MCF 10A (cell line): ENCODE measurements at regions not wholly inside any gene's neighbourhood (a gene's known extent, or its start where the extent isn't known, plus 50 kb on each side); places are given as distances from the start of the nearest gene placed in this dataset.
"Not testable (repeated sequence)": the region's sequence is repeated elsewhere in the genome, so short reads cannot be mapped to it uniquely, and the experiment has no call there.

Source experiments
- BruUV-seq: library from RNA; stranded (reverse); fragments of 400-500 nt; replicated peaks from 2 replicates; lab custom pipeline; 2021; lab: Mats Ljungman, UMichigan
- CTCF ChIA-PET: fragments of 300-600 bp; sonication (Branson Sonifier 250); formaldehyde crosslinking; extraction: SDS; loops from one replicate; lab custom pipeline; 2021; ENCODE audit warnings: antibody characterized with exemption, inconsistent platforms; lab: Yijun Ruan, JAX
- POLR2A ChIA-PET: fragments of 300-600, 350-650 bp; sonication (Branson Sonifier 250); formaldehyde crosslinking; extraction: SDS; loops from one replicate; lab custom pipeline; 2020; ENCODE audit warnings: antibody characterized with exemption, inconsistent platforms; lab: Yijun Ruan, JAX
- DNase-seq: peaks from one replicate; pipeline ENCODE4 v3.0.0-alpha.2; 2018; ENCODE audit not compliant: unreplicated experiment
- H3K27ac Mint-ChIP-seq: one replicate; pipeline ENCODE4 v1.8.0; 2022; ENCODE audit warnings: mild to moderate bottlenecking, low read depth, mixed read lengths; ENCODE audit not compliant: unreplicated experiment
- H3K27me3 Mint-ChIP-seq: one replicate; pipeline ENCODE4 v1.8.0; 2022; ENCODE audit warnings: mixed read lengths; ENCODE audit not compliant: insufficient read depth, unreplicated experiment
- H3K36me3 Mint-ChIP-seq: one replicate; pipeline ENCODE4 v1.8.0; 2022; ENCODE audit warnings: mild to moderate bottlenecking, moderate library complexity, mixed read lengths; ENCODE audit not compliant: insufficient read depth, unreplicated experiment
- H3K4me1 Mint-ChIP-seq: one replicate; pipeline ENCODE4 v1.8.0; 2022; ENCODE audit warnings: mixed read lengths; ENCODE audit not compliant: insufficient read depth, unreplicated experiment
- H3K4me3 Mint-ChIP-seq: one replicate; pipeline ENCODE4 v1.8.0; 2022; ENCODE audit warnings: mild to moderate bottlenecking, moderate library complexity, mixed read lengths; ENCODE audit not compliant: unreplicated experiment
- H3K9me3 Mint-ChIP-seq: one replicate; pipeline ENCODE4 v1.8.0; 2022; ENCODE audit warnings: mixed read lengths; ENCODE audit not compliant: unreplicated experiment
- CTCF ChIP-seq: fragments of 200-600 bp; IDR thresholded peaks from one replicate; pipeline ENCODE4 v1.8.0; 2022; ENCODE audit warnings: antibody characterized with exemption, mild to moderate bottlenecking; ENCODE audit not compliant: unreplicated experiment
- intact Hi-C: fragments of 100-400 bp; cut with micrococcal nuclease; formaldehyde crosslinking; loops from 2 replicates; pipeline ENCODE4 v1.14.1; 2022

GRCh38 chr4:29756966-29757365 is 963.2 kb upstream of the PCDH7 start:
- Mint-ChIP-seq H3K36me3 (no peaks in the 10 kb centered on the region), H3K27ac (no peak overlapping the region), H3K4me3 (no peak overlapping the region), H3K4me1 (no peaks in the 10 kb centered on the region), H3K9me3 (no peaks in the 10 kb centered on the region), H3K27me3 (no peaks in the 10 kb centered on the region)
- no peak for TF ChIP-seq CTCF
- ChIA-PET POLR2A (no interaction called here), CTCF (no interaction called here)
- DNase-seq, result no peak
- no TSS peak for BruUV-seq
- intact Hi-C loops, result no loop called here

GRCh38 chr4:29762151-29762550 is 958.0 kb upstream of the PCDH7 start:
- Mint-ChIP-seq H3K4me1 (no peaks in the 10 kb centered on the region), H3K36me3 (no peaks in the 10 kb centered on the region), H3K27ac (no peak overlapping the region), H3K27me3 (no peaks in the 10 kb centered on the region), H3K9me3 (peaks cover 7% of the 10 kb centered on the region), H3K4me3 (no peak overlapping the region)
- DNase-seq, result no peak
- ChIA-PET POLR2A (no interaction called here), CTCF (no interaction called here)
- intact Hi-C loops, result no loop called here
- no TSS peak for BruUV-seq
- TF ChIP-seq CTCF, result no peak

- Mint-ChIP-seq H3K27ac (peak overlapping the region; percentile 32), H3K9me3 (peaks cover 22% of the 10 kb centered on the region), H3K4me1 (peaks cover 12% of the 10 kb centered on the region), H3K36me3 (no peaks in the 10 kb centered on the region), H3K27me3 (no peaks in the 10 kb centered on the region), H3K4me3 (no peak overlapping the region)
- DNase-seq, result peak; percentile 3
- ChIA-PET POLR2A (no interaction called here), CTCF (no interaction called here)
- intact Hi-C loops, result no loop called here
- BruUV-seq, result no TSS peak
- no peak for TF ChIP-seq CTCF
These were observed 949.5 kb upstream of the PCDH7 start for GRCh38 chr4:29770627-29771026.

GRCh38 chr4:29788123-29788522 is 932.0 kb upstream of the PCDH7 start:
- DNase-seq, H3K36me3 Mint-ChIP-seq, BruUV-seq, H3K4me3 Mint-ChIP-seq, intact Hi-C loops, CTCF ChIA-PET, H3K4me1 Mint-ChIP-seq, POLR2A ChIA-PET, H3K27me3 Mint-ChIP-seq, H3K27ac Mint-ChIP-seq: not testable (repeated sequence)
- peaks cover 24% of the 10 kb centered on the region for H3K9me3 Mint-ChIP-seq

GRCh38 chr4:29805245-29805644 is 914.9 kb upstream of the PCDH7 start:
- H3K27ac Mint-ChIP-seq, result no peak overlapping the region
- peak; percentile 14 for TF ChIP-seq CTCF
- POLR2A ChIA-PET, result interaction anchor here (0.7 kb wide), 1 partner anchor 1159 kb away, joined by 3 read pairs; no protein-coding TSS in a partner anchor
- no peaks in the 10 kb centered on the region for H3K36me3 Mint-ChIP-seq
- peak; percentile 34 for DNase-seq
- CTCF ChIA-PET, result interaction anchor here (0.6 to 1.0 kb wide), 6 partner anchors 337 to 1601 kb away, joined by 3 to 5 read pairs (median 3); no protein-coding TSS in a partner anchor
- no peaks in the 10 kb centered on the region for H3K27me3 Mint-ChIP-seq
- H3K9me3 Mint-ChIP-seq, result peaks cover 13% of the 10 kb centered on the region
- peaks cover 6% of the 10 kb centered on the region for H3K4me1 Mint-ChIP-seq
- BruUV-seq, result no TSS peak
- peak overlapping the region; percentile 0 for H3K4me3 Mint-ChIP-seq
- intact Hi-C loops, result no loop called here
